GM19468 (cell line): ENCODE measurements at regions not wholly inside any gene's neighbourhood (a gene's known extent, or its start where the extent isn't known, plus 50 kb on each side); places are given as distances from the start of the nearest gene placed in this dataset.
"Not testable (repeated sequence)": the region's sequence is repeated elsewhere in the genome, so short reads cannot be mapped to it uniquely, and the experiment has no call there.

Experiments used
- ATAC-seq: cut with Tn5 transposase; IDR thresholded peaks from one replicate; pipeline ENCODE4 v1.9.1; 2021; ENCODE audit warnings: mild to moderate bottlenecking, moderate library complexity, moderate number of reproducible peaks; ENCODE audit not compliant: unreplicated experiment; ENCODE audit errors: extremely low read depth

DNA sequence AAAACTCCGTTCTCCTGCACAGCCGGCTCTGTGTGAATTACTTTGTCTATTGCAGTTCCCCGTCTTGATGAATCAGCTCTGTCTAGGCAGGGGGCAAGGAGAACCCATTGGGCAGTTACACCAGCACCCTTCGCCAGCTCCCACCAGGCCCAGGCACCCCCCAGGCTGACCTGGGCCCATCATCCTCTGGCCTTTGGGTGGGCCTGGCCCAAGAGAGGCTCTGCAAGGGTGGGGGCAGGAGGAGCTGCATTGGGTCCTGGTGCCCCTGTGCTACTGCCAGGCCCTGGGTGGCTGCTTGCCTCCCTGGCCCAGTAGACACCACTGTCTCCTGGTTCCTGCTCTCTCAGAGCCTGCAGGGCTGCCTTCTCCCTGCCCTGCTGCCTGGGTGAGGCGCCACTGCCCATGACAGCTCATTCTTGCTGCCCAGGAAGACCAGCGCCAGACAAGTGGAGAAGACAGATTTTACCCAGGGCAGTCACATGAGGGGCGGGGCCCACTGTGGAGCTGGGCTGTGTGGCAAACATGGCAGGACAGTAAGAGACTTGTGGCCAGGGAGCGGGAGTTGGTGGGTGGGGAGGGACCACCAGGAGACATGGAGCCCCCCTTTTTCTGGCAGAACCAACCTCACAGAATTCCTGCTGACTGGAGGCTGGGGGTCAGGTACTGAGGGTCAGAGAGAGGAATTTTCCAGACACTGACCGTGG is 67.2 kb downstream of the MRPL36 start:
- no peak for ATAC-seq

DNA sequence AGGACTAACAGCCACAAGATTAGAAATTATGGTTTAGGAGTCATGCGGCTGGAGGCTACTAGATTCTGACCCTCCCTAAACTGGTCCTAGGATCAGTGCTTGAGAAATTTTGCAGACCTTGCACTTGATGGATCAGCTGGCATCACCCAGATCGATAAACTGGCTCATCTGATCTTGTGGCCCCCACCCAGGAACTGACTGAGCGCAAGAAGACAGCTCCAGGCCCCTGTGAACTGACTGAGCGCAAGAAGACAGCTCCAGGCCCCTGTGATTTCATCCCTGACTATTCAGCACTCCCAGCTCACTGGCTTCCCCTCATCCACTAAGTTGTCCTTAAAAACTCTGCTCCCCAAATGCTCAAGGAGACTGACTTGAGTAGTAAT is 67.8 kb downstream of the MRPL36 start:
- ATAC-seq: not testable (repeated sequence)

DNA sequence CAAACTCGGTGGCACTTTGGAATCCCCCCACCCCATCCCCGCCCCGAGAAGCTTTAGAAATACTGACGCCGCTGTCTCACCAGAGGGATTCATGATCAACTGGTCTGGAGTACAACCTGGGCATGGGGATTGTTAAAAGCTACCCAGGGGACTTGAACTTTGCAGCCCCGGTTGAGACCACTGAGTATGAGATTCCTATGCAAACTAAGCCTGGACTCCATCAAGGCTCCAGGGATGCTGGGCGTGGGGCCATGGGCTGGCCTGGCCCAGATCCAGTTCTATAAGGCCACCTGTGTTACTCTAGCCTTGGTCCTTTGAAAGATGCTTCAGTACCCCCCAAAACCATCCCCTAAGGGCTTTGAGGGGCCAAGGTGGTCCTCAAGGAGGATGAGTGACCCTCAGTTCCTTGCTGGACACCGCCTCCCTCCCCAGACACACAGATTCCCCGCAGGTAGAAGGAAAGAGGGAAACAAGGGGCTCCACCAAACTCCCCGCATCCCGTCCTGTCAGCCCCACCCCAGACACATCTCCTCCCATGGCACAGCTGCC is 68.5 kb downstream of the MRPL36 start:
- no peak for ATAC-seq

DNA sequence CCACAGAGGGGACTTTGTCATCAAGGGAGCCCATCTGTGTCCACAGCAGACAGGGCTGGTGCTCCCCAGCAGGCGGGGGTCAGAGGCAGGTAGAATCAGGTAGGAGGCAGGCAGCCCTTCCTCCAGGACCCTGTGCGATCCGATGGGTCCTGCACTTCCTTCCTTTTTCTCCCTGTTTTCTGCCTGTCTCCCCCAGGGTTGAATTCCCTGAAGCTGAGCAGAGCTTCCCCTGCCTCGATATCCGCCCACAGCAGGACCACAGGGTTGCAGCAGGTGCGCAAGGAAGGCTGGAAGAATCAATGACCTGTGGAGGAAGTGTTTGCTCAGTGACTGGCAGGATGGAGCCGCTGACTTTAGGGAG is 69.2 kb downstream of the MRPL36 start:
- no peak for ATAC-seq

DNA sequence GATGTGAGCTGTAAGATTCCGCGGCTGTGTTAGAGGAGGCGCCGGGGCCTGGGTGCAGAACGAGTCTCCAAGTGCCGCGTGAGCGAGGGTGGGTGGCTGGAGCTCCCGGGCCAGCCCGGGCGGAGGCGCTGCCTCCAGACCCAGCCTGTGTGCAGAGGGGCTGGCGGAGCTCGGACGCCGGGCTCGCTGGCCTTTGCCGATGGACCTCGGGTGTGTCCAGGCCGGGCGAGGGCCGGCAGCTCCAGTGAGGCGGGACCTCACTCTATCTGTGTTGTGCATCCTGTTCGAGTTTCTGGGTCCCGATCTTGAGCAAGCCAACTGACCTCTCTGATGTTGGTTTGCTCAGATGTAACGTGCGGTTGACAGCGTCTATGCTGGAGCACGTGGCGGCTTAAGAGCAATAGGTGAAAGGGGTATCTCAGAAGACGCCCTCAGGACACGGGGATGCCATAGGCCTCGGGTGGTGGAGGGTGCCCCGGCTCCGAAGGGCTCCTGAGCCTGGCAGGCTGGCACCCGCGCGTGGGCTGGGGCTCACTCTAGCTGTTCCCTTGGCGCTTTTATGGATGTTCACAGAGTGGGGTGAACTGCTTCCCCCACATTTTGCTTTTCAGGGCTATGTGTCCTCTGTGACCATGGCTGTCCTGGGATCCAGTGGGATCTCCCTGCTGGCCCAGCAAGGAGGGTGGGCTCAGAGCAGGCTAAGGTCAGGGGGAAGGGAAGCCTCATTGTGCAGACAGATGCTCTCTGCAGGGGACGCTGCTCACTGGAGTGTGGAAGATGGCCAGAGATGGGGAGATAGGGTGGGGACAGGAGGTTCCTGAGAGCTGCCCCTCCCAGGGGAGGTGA is 69.8 kb downstream of the MRPL36 start:
- no peak for ATAC-seq

DNA sequence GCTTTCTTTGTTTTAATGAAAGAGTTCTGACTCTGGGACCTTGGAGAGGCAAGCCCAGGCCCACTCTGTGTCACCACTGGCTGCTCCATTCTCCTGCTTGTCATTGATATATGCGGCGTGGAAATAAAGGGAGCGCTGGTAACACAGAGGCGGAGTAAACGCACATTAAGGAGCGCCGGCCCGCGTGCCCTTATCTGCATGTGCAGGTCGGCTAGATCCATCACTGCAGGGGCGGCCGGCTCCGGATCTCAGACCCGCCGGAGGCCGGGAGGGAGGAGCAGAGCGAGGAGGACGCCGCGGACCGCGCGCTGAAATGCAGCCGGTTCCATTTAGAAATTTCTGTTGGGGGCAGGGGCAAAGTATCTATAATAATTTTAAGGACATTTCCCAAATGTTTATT is 70.8 kb downstream of the MRPL36 start:
- ATAC-seq: no peak

DNA sequence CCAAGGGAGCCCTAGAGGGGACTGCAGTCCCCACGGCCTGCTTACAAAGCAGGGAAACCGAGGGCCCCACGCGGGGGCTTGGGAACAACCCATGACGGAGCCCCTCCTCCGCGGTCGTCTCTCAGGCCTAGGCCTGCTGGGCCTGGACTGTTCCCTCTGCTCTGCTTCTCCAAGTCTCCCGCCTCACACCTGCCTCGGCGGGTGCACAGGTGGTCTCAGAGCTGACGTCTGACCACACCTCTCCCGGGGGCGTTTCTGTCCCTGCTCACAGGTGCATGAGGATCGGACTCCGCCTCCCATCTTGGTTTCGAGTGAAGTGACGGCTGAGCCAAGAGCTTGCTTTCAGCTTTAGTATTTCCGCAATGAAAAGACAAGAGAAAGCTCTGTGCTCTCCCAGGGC is 72.1 kb downstream of the MRPL36 start:
- ATAC-seq: no peak

DNA sequence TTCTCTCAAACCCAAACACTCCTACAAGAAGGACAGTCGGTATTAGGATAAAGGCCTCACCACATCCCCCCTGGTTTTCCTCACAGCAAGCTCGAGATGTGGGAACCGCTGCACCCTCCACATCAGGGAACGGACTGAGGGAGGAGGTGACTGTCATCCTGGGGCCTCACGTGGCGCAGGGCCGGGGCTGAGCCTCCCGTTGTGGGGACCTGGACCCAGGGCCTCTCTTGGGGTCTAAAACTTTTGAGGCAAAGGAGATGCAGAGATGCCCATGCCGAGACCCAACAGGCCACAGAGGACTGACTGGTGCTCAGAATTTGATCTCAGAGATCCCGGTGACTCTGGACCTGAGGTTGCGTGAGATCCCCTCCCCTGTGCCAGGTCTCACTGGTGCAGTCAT is 72.7 kb downstream of the MRPL36 start:
- ATAC-seq: no peak

DNA sequence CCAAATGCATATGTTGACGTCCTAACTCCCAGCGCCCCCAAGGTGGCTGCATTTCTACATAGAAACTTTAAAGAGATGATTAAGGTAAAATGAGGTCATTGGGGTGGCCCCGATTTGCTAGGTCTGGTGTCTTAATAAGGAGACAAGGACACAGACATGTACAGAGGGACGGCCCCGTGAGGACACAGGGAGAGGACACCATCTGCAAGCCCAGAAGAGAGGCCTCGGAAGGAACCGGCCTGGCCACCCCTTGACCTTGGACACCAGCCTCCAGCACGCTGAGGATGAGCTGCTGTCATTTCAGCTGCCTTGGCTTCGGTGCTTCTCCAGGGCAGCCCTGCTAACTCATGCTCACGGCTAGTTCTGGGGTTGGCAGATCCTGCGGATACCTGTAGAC is 73.2 kb downstream of the MRPL36 start:
- ATAC-seq: no peak

DNA sequence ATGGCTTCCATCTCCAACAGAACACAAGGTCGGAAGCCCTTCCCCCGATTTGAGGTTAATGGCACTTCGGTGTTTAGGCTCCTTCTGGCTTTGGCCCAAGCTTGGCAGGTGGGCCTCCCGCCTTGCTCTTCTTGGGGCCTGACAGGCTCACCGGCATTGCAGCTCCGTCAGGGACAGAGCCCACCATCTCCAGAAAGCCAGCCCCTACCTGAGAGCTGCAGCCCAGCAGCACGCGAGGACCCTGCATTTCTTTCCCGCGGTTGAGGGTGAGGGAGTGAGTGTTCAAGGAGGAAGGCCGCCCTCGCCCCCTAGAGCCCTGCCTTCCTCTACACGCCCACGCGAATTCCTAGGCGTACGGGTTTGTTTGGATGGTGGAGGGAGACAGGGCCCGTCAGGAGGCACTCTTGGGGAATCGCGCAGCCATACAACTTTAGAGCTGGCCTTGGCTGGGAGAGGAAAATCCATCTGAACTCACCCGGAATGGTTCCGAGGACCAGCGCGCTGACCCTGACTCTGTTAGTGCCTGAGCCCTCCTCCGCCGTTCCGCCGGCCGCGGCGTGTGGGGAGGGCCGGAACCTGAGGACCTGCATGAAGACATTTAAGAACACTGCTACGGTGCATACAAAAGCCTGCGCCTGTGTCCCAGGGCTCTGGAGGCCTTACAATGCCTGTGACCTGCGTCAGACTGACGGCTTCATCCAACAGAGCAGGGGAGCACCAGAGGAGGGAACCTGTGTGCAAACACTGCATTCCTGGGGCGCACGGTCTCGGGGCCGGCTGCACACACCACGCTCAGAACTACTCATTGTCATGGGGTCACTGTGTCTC is 73.8 kb downstream of the MRPL36 start:
- no peak for ATAC-seq

DNA sequence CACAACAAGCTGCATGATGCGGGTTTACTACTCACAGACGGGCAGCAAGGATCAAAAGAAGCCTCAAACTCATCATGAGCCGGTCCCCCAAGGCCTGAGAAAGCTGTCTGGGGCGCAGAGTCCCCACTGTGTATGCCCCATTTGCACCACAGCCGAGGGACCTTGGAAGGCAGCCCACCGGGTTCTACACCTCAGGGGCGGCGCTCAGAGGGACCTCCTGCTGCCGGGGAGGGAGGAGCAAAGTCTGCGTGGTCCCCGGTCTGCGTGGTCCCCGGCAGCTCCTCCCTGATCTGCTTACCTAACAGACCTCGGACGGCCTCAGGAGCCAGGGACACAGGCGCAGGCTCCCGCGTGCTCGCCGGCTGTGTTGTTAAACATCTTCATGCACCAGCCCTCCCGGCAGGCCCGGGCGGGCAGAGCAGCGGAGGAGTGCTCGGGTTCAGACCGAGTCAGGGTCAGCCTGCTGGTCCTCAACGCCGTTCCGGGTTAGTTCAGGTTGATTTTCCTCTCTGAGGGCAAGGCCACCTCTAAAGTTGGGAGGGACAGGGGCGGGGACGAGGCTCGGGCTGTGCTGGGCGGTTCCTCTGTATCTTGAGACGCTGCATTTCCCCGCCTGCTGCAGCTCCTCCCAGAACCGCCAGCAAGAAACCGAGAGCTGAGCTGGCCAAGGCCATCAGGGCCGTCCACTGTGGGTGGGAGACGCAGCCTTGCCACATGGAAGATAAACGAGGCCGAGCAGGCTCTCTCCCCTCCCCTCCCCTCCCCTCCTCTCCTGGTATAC is 74.6 kb downstream of the MRPL36 start:
- ATAC-seq: no peak

DNA sequence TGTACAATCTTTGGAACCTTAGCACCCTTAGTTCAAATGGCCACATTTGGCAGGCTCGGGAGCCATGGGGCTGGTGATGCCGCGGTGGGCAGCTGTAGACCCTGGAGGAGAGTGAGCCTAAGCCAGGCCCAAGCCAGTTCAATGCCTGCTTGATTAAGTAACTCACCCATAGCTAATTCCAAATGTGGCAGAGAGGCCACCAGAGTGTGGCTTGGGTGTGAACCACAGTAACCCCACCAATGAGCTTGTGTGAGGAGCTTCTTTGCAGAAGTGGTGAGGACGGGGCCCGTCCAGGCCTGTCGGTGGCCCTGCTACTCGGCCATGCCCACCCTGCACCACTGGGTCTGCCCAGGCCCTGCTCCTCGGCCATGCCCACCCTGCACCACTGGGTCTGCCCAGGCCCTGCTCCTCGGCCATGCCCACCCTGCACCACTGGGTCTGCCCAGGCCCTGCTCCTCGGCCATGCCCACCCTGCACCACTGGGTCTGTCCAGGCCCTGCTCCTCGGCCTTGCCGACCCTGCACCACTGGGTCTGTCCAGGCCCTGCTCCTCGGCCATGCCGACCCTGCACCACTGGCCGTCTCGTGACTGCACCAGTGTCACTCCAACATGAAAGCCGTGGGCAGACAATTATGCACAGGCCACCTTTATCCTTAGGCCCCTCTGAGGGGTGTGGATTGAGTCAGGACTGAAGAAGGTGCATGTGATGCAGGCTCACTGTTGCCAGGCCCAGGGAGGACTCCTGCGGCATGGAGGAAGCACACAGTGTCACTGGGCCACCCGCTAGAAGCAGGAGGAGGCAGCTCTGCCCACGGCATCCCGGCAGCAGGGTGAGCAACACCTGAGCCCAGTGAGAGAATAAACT is 75.4 kb downstream of the MRPL36 start:
- no peak for ATAC-seq

DNA sequence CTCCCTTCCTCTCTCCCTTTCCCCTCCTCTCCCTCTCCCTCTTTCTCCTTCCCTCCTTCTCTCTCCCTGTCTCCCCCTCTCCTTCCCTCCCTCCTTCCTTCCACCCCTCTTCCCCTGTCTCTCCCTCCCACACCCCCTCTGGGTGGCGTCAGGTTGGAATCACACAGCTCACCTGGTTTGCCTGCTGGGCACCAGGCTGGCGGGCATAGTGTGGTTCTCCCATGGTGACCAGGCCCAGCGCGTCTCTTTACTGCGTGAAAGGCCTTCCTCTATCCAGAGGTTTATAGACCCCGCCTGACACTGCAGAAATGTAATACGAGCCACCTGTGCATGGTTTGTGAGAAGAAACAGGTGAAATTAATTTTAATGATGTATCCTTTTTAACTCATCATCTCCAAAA is 76.2 kb downstream of the MRPL36 start:
- no peak for ATAC-seq

DNA sequence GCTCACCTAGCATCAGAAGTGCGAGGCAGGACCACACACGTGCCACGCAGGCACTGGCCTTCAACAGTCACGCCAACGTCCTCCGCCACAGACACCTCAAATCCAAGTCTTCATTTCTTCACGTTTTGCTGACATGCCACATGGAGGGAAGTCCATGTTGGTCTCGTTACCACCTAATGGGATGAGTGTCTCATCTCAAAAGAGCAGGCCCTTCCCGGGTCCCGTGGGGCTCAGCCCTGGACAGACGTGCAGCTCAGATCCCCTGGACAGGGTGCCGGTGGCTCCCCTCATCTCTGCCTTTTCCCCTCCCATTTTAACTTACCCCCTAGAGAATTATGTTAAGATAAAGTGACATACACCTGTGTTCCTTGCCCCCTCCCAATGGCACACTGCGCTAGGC is 76.8 kb downstream of the MRPL36 start:
- no peak for ATAC-seq

DNA sequence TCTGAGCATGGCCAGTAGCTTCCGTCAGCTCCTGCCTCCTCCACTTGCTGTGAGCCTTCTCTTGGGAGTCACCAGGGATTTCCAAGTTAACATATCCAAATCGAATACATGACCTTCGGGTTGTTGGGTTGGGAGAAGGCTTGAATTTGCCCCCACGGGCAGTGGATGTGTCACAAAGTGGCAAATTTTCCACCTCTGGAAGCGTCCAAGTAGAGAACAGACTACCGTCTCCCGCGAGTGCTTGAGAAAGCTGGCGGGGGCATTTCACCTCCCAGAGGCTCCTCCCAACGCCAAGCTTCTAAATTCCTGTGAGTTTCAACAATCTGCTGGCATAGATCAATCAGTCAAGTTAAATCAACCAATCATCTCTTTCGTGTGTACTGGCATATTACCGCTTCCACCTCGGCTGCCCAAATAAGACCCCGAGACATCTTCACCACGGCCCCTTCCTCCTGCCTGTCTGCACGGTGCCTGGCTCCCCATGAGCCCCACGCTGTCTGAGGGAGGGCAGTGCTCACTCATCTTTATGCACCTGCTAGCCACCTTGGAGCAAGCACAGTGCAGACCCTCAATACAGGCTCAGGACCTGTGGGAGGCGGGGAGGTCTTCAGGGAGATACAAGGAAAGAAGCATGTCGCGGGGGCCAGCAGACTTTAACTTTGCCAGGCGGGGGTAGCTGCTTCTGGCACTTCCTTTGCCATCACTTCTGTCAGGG is 79.1 kb downstream of the MRPL36 start:
- ATAC-seq: no peak

DNA sequence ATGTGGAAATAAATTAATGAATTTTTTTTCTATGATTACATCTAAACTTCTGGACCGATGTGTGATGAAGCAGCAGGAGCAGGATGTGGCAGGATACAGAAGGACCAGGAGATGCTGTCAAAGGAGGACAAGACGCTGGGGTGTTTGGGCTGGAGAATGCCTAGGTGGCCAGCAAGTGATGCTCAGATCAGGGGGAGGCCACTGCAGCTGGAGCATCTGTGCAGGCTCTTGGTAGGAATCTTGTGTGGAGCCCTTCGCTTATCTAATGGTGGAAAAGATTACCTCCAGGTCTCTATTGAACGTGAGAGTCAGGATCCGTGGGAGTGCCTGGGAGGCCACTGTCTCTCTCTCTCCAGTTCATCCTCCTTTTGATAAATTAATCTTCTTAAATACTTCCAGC is 79.8 kb downstream of the MRPL36 start:
- ATAC-seq: no peak

DNA sequence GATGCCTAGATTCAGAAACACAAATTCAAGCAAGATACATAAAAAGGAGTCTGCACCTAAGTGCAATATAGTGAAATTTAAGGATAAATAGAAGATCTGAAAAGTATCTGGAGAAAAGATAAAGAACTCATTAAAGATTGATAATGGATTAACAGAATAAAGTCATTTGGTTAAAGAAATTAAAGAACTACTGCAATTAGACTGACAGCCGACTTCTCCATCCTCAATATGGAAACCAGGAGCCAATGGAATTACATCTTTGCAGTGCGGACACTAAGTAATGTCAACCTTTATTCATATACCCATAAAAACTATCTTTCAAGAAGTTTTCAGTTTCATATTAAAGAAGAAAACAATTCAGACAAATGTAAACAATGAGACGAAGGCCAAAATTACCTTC is 81.0 kb downstream of the MRPL36 start:
- ATAC-seq: no peak

DNA sequence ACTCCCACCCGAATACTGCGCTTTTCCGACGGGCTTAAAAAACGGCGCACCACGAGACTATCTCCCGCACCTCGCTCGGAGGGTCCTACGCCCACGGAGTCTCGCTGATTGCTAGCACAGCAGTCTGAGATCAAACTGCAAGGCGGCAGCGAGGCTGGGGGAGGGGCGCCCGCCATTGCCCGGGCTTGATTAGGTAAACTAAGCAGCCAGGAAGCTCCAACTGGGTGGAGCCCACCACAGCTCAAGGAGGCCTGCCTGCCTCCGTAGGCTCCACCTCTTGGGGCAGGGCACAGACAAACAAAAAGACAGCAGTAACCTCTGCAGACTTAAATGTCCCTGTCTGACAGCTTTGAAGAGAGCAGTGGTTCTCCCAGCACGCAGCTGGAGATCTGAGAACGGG is 89.5 kb downstream of the MRPL36 start:
- not testable (repeated sequence) for ATAC-seq
